ENCODE measurements at regions not wholly inside any gene's neighbourhood (a gene's known extent, or its start where the extent isn't known, plus 50 kb on each side); places are given as distances from the start of the nearest gene placed in this dataset.
"Not testable (repeated sequence)": the region's sequence is repeated elsewhere in the genome, so short reads cannot be mapped to it uniquely, and the experiment has no call there.

- no peak for DNase-seq (ENCODE audit: low read depth)
Observed at GRCh38 chr13:90538063-90538462, 809.4 kb upstream of the MIR17HG start.

GRCh38 chr13:90541346-90541745 lies 806.1 kb upstream of the MIR17HG start:
- DNase-seq (ENCODE audit: low read depth) = no peak

GRCh38 chr13:90542959-90543505 lies 804.5 kb upstream of the MIR17HG start:
- DNase-seq (ENCODE audit: low read depth) = no peak

- no peak for DNase-seq (ENCODE audit: low read depth)
Observed at GRCh38 chr13:90545070-90545840, 802.2 kb upstream of the MIR17HG start.

- no peak for DNase-seq (ENCODE audit: low read depth)
Observed at GRCh38 chr13:90547272-90547790, 800.2 kb upstream of the MIR17HG start.

GRCh38 chr13:90551253-90551652 lies 796.2 kb upstream of the MIR17HG start:
- DNase-seq (ENCODE audit: low read depth) = no peak

GRCh38 chr13:90552702-90553101 lies 794.8 kb upstream of the MIR17HG start:
- DNase-seq (ENCODE audit: low read depth) = no peak

- no peak for DNase-seq (ENCODE audit: low read depth)
Observed at GRCh38 chr13:90553159-90553558, 794.3 kb upstream of the MIR17HG start.

- no peak for DNase-seq (ENCODE audit: low read depth)
Observed at GRCh38 chr13:90557626-90558025, 789.9 kb upstream of the MIR17HG start.

GRCh38 chr13:90562443-90562842 lies 785.0 kb upstream of the MIR17HG start:
- DNase-seq (ENCODE audit: low read depth) = no peak

- no peak for DNase-seq (ENCODE audit: low read depth)
Observed at GRCh38 chr13:90564096-90564495, 783.4 kb upstream of the MIR17HG start.

GRCh38 chr13:90564566-90564965 lies 782.9 kb upstream of the MIR17HG start:
- no peak for DNase-seq (ENCODE audit: low read depth)

- no peak for DNase-seq (ENCODE audit: low read depth)
Observed at GRCh38 chr13:90565985-90566713, 781.3 kb upstream of the MIR17HG start.

- DNase-seq (ENCODE audit: low read depth) = no peak
Observed at GRCh38 chr13:90568165-90568564, 779.3 kb upstream of the MIR17HG start.

GRCh38 chr13:90576067-90576466 lies 771.4 kb upstream of the MIR17HG start:
- DNase-seq (ENCODE audit: low read depth) = no peak

- DNase-seq (ENCODE audit: low read depth) = no peak
Observed at GRCh38 chr13:90577726-90578125, 769.8 kb upstream of the MIR17HG start.

- no peak for DNase-seq (ENCODE audit: low read depth)
Observed at GRCh38 chr13:90585392-90585791, 762.1 kb upstream of the MIR17HG start.

- DNase-seq (ENCODE audit: low read depth) = no peak
Observed at GRCh38 chr13:90591260-90591926, 756.1 kb upstream of the MIR17HG start.

GRCh38 chr13:90591927-90592268 lies 755.6 kb upstream of the MIR17HG start:
- DNase-seq (ENCODE audit: low read depth) = no peak

- no peak for DNase-seq (ENCODE audit: low read depth)
Observed at GRCh38 chr13:90592943-90593342, 754.5 kb upstream of the MIR17HG start.

GRCh38 chr13:90594681-90595080 lies 752.8 kb upstream of the MIR17HG start:
- peak; percentile 14 for DNase-seq (ENCODE audit: low read depth)

- DNase-seq (ENCODE audit: low read depth) = no peak
Observed at GRCh38 chr13:90605664-90606063, 741.8 kb upstream of the MIR17HG start.

- not testable (repeated sequence) for DNase-seq (ENCODE audit: low read depth)
Observed at GRCh38 chr13:90606921-90607320, 740.6 kb upstream of the MIR17HG start.

Measured in GM04503 (cell line).